ENCODE measurements at regions not wholly inside any gene's neighbourhood (a gene's known extent, or its start where the extent isn't known, plus 50 kb on each side); places are given as distances from the start of the nearest gene placed in this dataset.

DNA sequence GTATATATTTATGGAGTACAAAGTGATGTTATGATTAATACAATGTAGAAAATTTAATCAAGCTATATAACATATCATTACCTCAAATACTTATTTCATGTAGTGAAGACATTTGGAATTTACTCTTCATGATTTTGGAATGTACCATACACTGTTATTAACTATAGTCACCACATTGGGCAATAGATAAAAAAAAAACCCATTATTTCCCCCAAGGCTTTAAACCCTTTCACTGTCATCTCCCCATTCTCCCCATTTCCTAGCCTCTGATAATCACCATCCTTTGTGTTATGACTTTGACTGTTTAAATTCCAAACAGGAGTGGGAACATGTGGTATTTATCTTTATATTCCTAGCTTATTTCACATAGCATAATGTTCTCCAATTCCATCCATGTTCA, 2189.1 kb upstream of the AGA start:
- no peak for TF ChIP-seq CTCF (IDR thresholded peaks at IDR 0.05 in 8 of 11, conservative IDR thresholded peaks at IDR 0.05 in 3 of 11)
- TF ChIP-seq POLR2A (IDR thresholded peaks at IDR 0.05): no peak
- no peak for TF ChIP-seq POLR2AphosphoS5 (IDR thresholded peaks at IDR 0.05)
